HCT116 (cell line): ENCODE measurements at regions not wholly inside any gene's neighbourhood (a gene's known extent, or its start where the extent isn't known, plus 50 kb on each side); places are given as distances from the start of the nearest gene placed in this dataset.
A peak's percentile ranks its signal among the peaks of the same experiment; 100 is the strongest.

ENCODE experiments used
- ATAC-seq: fragments of 200-7000 bp; cut with Tn5 transposase; 2 replicates; pipeline ENCODE4 v1.9.1; 2020; ENCODE audit warnings: mild to moderate bottlenecking, moderate library complexity
- BruUV-seq: library from RNA; stranded (reverse); fragments of 400-500 nt; replicated peaks from 2 replicates; lab custom pipeline; 2021; lab: Mats Ljungman, UMichigan
- CTCF ChIA-PET: fragments of 300-600 bp; sonication (Branson Sonifier 250); formaldehyde crosslinking; loops from one replicate; lab custom pipeline; 2021; ENCODE audit warnings: antibody characterized with exemption; lab: Charles Lee
- POLR2A ChIA-PET: fragments of 300-600, 350-600 bp; sonication (Branson Sonifier 250); formaldehyde crosslinking; loops from one replicate; lab custom pipeline; 2021; ENCODE audit warnings: antibody characterized with exemption; lab: Charles Lee
- RAD21 ChIA-PET, 2 experiments: fragments of 300-600 bp; sonication (Branson Sonifier 250); formaldehyde crosslinking; loops; one replicate each; lab custom pipeline; 2023; ENCODE audit warnings: low total read pairs in 2 of 2; ENCODE audit not compliant: uncharacterized antibody in 2 of 2, unreplicated experiment in 2 of 2, low non-redundant PET in 1 of 2; lab: Charles Lee
- DNase-seq: peaks from one replicate; pipeline ENCODE4 v3.0.0-alpha.2; 2010; ENCODE audit warnings: low read depth, low spot score
- H2AFZ ChIP-seq: fragments of 200-600 bp; shearing (Covaris generic), sonication (generic); 2 replicates; pipeline ENCODE4 v1.6.1; 2017; ENCODE audit warnings: low read depth, mixed run types, mixed read lengths, antibody characterized with exemption, low read length; ENCODE audit not compliant: poor library complexity, severe bottlenecking
- H3K27ac ChIP-seq: 2 replicates; pipeline ENCODE4 v1.5.1; 2012; ENCODE audit warnings: low read depth, low read length
- H3K27me3 ChIP-seq: fragments of 200-600 bp; sonication (generic); 2 replicates; pipeline ENCODE4 v1.6.1; 2016; ENCODE audit warnings: mixed run types, low read length, mixed read lengths; ENCODE audit not compliant: insufficient read depth
- H3K36me3 ChIP-seq, 2 experiments: fragments of 200-500 bp in 1 of 2; fragments of 200-600 bp in 1 of 2; sonication (Bioruptor generic) in 1 of 2; sonication (generic) in 1 of 2; 2 replicates each; pipeline versions ENCODE4 v1.5.1 to v1.6.1; 2014 to 2016; ENCODE audit warnings: low read length in 2 of 2, inconsistent platforms in 1 of 2, mixed read lengths in 1 of 2, mixed run types in 1 of 2; ENCODE audit not compliant: insufficient read depth in 2 of 2, control insufficient read depth in 1 of 2
- H3K4me1 ChIP-seq, 2 experiments: fragments of 200-600 bp in 1 of 2; sonication (generic) in 1 of 2; 2 replicates each; pipeline versions ENCODE4 v1.5.1 to v1.6.1; 2012 to 2017; ENCODE audit warnings: low read length in 2 of 2, inconsistent platforms in 1 of 2, mild to moderate bottlenecking in 1 of 2, mixed read lengths in 1 of 2, mixed run types in 1 of 2, moderate library complexity in 1 of 2; ENCODE audit not compliant: insufficient read depth in 2 of 2, control insufficient read depth in 1 of 2
- H3K4me2 ChIP-seq: fragments of 200-600 bp; sonication (generic); 2 replicates; pipeline ENCODE4 v1.6.1; 2017; ENCODE audit warnings: mixed run types, low read length, mixed read lengths
- H3K4me3 ChIP-seq, 2 experiments: fragments of 200-600 bp in 1 of 2; sonication (generic) in 1 of 2; replicated peaks in 1 of 2; 2 replicates each; pipeline ENCODE4 v1.5.1; 2011 to 2016; ENCODE audit warnings: low read length in 2 of 2, control low read depth in 1 of 2, low read depth in 1 of 2, mild to moderate bottlenecking in 1 of 2, mixed read lengths in 1 of 2, mixed run types in 1 of 2
- H3K79me2 ChIP-seq: fragments of 200-600 bp; sonication (generic); 2 replicates; pipeline ENCODE4 v1.6.1; 2017; ENCODE audit warnings: mild to moderate bottlenecking, mixed run types, low read length, moderate library complexity, mixed read lengths; ENCODE audit not compliant: insufficient read depth
- H3K9ac ChIP-seq: fragments of 200-600 bp; sonication (generic); 2 replicates; pipeline ENCODE4 v1.6.1; 2016; ENCODE audit warnings: low read length, mixed read lengths
- H3K9me2 ChIP-seq: fragments of 200-600 bp; sonication (generic), shearing (Covaris generic); 2 replicates; pipeline ENCODE4 v1.6.1; 2017; ENCODE audit warnings: mixed run types, mild to moderate bottlenecking, moderate library complexity; ENCODE audit not compliant: insufficient read depth
- H3K9me3 ChIP-seq, 2 experiments: fragments of 200-500 bp in 1 of 2; fragments of 200-600 bp in 1 of 2; sonication (Bioruptor generic) in 1 of 2; sonication (generic) in 1 of 2; 2 replicates each; pipeline ENCODE4 v1.6.1; 2014 to 2017; ENCODE audit warnings: low read length in 2 of 2, mixed read lengths in 2 of 2, inconsistent platforms in 1 of 2, low read depth in 1 of 2, mild to moderate bottlenecking in 1 of 2, mixed run types in 1 of 2, moderate library complexity in 1 of 2; ENCODE audit not compliant: control insufficient read depth in 1 of 2, insufficient read depth in 1 of 2
- H4K20me1 ChIP-seq: fragments of 200-600 bp; sonication (generic), shearing (Covaris generic); 2 replicates; pipeline ENCODE4 v1.6.1; 2017; ENCODE audit warnings: mixed run types, mild to moderate bottlenecking, moderate library complexity; ENCODE audit not compliant: insufficient read depth
- ATF3 ChIP-seq: IDR thresholded peaks from 2 replicates; pipeline ENCODE4 v1.6.1; 2012
- CTCF ChIP-seq, 3 experiments: fragments of 200-600 bp in 1 of 3; sonication (generic) in 1 of 3; IDR thresholded peaks in 2 of 3; conservative IDR thresholded peaks in 1 of 3; 2 replicates each; pipeline ENCODE4 v1.5.1; 2012 to 2017; ENCODE audit warnings: low read depth in 2 of 3, low read length in 2 of 3, antibody characterized with exemption in 1 of 3, borderline replicate concordance in 1 of 3, control low read depth in 1 of 3, mild to moderate bottlenecking in 1 of 3, mixed read lengths in 1 of 3, mixed run types in 1 of 3, moderate library complexity in 1 of 3; ENCODE audit not compliant: insufficient read depth in 1 of 3
- EGR1 ChIP-seq: IDR thresholded peaks from 2 replicates; pipeline ENCODE4 v1.6.1; 2012; ENCODE audit warnings: low read depth
- ELF1 ChIP-seq: IDR thresholded peaks from 2 replicates; pipeline ENCODE4 v1.6.1; 2012; ENCODE audit warnings: low read depth, borderline replicate concordance
- EZH2phosphoT487 ChIP-seq: fragments of 200-600 bp; IDR thresholded peaks from 2 replicates; pipeline ENCODE4 v1.6.1; 2018; ENCODE audit warnings: antibody characterized with exemption, borderline replicate concordance
- POLR2AphosphoS5 ChIP-seq: IDR thresholded peaks from 2 replicates; pipeline ENCODE4 v1.6.1; 2011; ENCODE audit warnings: mild to moderate bottlenecking, low read depth, low read length, moderate library complexity
- RAD21 ChIP-seq: IDR thresholded peaks from 2 replicates; pipeline ENCODE4 v1.6.1; 2012; ENCODE audit warnings: low read depth, mild to moderate bottlenecking
- SIN3A ChIP-seq: IDR thresholded peaks from 2 replicates; pipeline ENCODE4 v1.6.1; 2012; ENCODE audit warnings: low read depth
- SP1 ChIP-seq: IDR thresholded peaks from 2 replicates; pipeline ENCODE4 v1.6.1; 2012; ENCODE audit warnings: low read depth
- SRF ChIP-seq: IDR thresholded peaks from 2 replicates; pipeline ENCODE4 v1.6.1; 2012; ENCODE audit warnings: low read depth
- ZBTB33 ChIP-seq: IDR thresholded peaks from 2 replicates; pipeline ENCODE4 v1.6.1; 2011; ENCODE audit warnings: mild to moderate bottlenecking, low read length, moderate library complexity; ENCODE audit not compliant: insufficient replicate concordance; ENCODE audit errors: extremely low read depth
- ZFX ChIP-seq: fragments of 450-650 bp; IDR thresholded peaks from 2 replicates; pipeline ENCODE4 v1.6.1; 2017
- ZNF274 ChIP-seq: fragments of 200-500 bp; sonication (Bioruptor generic); IDR thresholded peaks from 2 replicates; pipeline ENCODE4 v1.6.1; 2014; ENCODE audit warnings: mild to moderate bottlenecking, low read depth, low read length, inconsistent platforms
- intact Hi-C: fragments of 100-400 bp; cut with micrococcal nuclease; formaldehyde crosslinking; loops from 2 replicates; pipeline ENCODE4 v1.10.0; 2022

GRCh38 chr1:199946305-199947155 is 81.0 kb upstream of the NR5A2 start:
- BruUV-seq = no TSS peak
- CTCF ChIA-PET = no interaction called here

GRCh38 chr1:199948587-199949280 is 78.8 kb upstream of the NR5A2 start:
- peaks cover 0 to 10% of the 10 kb centered on the region in 2 experiments; a peak in 2 of 4 replicates for H3K4me1 ChIP-seq
- peak; percentile 89 for ATAC-seq
- H3K9me2 ChIP-seq = no peaks in the 10 kb centered on the region
- H3K4me2 ChIP-seq = peak overlapping the region; percentile 4; the same call in 1 of the 2 replicates
- H3K9me3 ChIP-seq = no peaks in the 10 kb centered on the region
- no peaks in the 10 kb centered on the region for H3K79me2 ChIP-seq
- DNase-seq = peak; percentile 39
- no TSS peak for BruUV-seq
- peak overlapping the region; percentile 29; the same call in 1 of the 2 replicates for H3K27ac ChIP-seq
- H3K27me3 ChIP-seq = no peaks in the 10 kb centered on the region
- intact Hi-C loops = loop anchor here (10.0 kb wide), 1 partner anchor 264 kb away; no protein-coding TSS in a partner anchor
- ChIA-PET CTCF (no interaction called here), POLR2A (interaction anchor here (0.7 kb wide), 1 partner anchor 105 kb away, joined by 4 read pairs; no protein-coding TSS in a partner anchor), RAD21 (no interaction called here)
- H3K4me3 ChIP-seq = no peak overlapping the region
- no peaks in the 10 kb centered on the region for H4K20me1 ChIP-seq
- no peaks in the 10 kb centered on the region for H3K36me3 ChIP-seq
- H2AFZ ChIP-seq = no peak overlapping the region
- H3K9ac ChIP-seq = no peak overlapping the region
- TF ChIP-seq POLR2AphosphoS5 (no peak), ATF3 (no peak), EGR1 (no peak), RAD21 (no peak), ZBTB33 (no peak), ZFX (no peak), SP1 (no peak), CTCF (IDR thresholded peaks at IDR 0.05 in 2 of 3, conservative IDR thresholded peaks at IDR 0.05 in 1 of 3; ENCODE audit: borderline replicate concordance in 1 of 3, insufficient read depth in 1 of 3, low read depth in 2 of 3, low read length in 2 of 3) (no peak), SRF (no peak), EZH2phosphoT487 (no peak), ELF1 (no peak), SIN3A (no peak), ZNF274 (no peak)

More at GRCh38 chr1:199946305-199947155, 81.0 kb upstream of the NR5A2 start:
- H3K27ac ChIP-seq = no peak overlapping the region
- no peaks in the 10 kb centered on the region for H3K36me3 ChIP-seq
- no peaks in the 10 kb centered on the region for H3K79me2 ChIP-seq
- ChIA-PET POLR2A (interaction anchor here (0.6 kb wide), 1 partner anchor 159 kb away, joined by 4 read pairs; no protein-coding TSS in a partner anchor), RAD21 (no interaction called here)
- H3K27me3 ChIP-seq = no peaks in the 10 kb centered on the region
- H3K4me3 ChIP-seq = no peak overlapping the region
- no peaks in the 10 kb centered on the region for H3K9me2 ChIP-seq
- no peaks in the 10 kb centered on the region for H4K20me1 ChIP-seq
- peak overlapping the region; percentile 9 for H2AFZ ChIP-seq
- H3K4me2 ChIP-seq = no peak overlapping the region
- no peaks in the 10 kb centered on the region for H3K9me3 ChIP-seq
- intact Hi-C loops = loop anchor here (10.0 kb wide), 1 partner anchor 262 kb away; no protein-coding TSS in a partner anchor
- peaks cover 0 to 10% of the 10 kb centered on the region in 2 experiments; a peak in 2 of 4 replicates for H3K4me1 ChIP-seq
- no peak for ATAC-seq
- no peak for DNase-seq
- H3K9ac ChIP-seq = no peak overlapping the region
- no peak for TF ChIP-seq ELF1
